OCI-LY7 (cell line): ENCODE measurements at regions not wholly inside any gene's neighbourhood (a gene's known extent, or its start where the extent isn't known, plus 50 kb on each side); places are given as distances from the start of the nearest gene placed in this dataset.

ENCODE experiments used
- BruUV-seq: library from RNA; stranded (reverse); fragments of 400-500 nt; replicated peaks from 2 replicates; lab custom pipeline; 2021; lab: Mats Ljungman, UMichigan
- CTCF ChIA-PET: fragments of 300-600 bp; sonication (Branson Sonifier 250); formaldehyde crosslinking; loops from one replicate; lab custom pipeline; 2022; ENCODE audit warnings: antibody characterized with exemption; ENCODE audit not compliant: unreplicated experiment; lab: Charles Lee
- POLR2A ChIA-PET: fragments of 300-600 bp; sonication (Branson Sonifier 250); formaldehyde crosslinking; loops from one replicate; lab custom pipeline; 2022; ENCODE audit warnings: antibody characterized with exemption; lab: Charles Lee
- DNase-seq: peaks from one replicate; pipeline ENCODE4 v3.0.0-alpha.2; 2015; ENCODE audit warnings: low spot score
- H2AFZ ChIP-seq: fragments of 200-600 bp; sonication (generic), shearing (Covaris generic); 2 replicates; pipeline ENCODE4 v1.6.1; 2014; ENCODE audit warnings: mild to moderate bottlenecking, antibody characterized with exemption, low read length, moderate library complexity
- H3K27ac ChIP-seq: fragments of 200-600 bp; sonication (generic); 2 replicates; pipeline ENCODE4 v1.5.1; 2014; ENCODE audit warnings: mixed run types, low read depth, mild to moderate bottlenecking, moderate library complexity, low read length, inconsistent platforms; ENCODE audit not compliant: poor library complexity, severe bottlenecking
- H3K36me3 ChIP-seq: fragments of 200-600 bp; sonication (generic); 2 replicates; pipeline ENCODE4 v1.6.1; 2014; ENCODE audit warnings: mild to moderate bottlenecking, antibody characterized with exemption, low read length, moderate library complexity, mixed read lengths; ENCODE audit not compliant: insufficient read depth
- H3K4me1 ChIP-seq: fragments of 200-600 bp; sonication (generic); 2 replicates; pipeline ENCODE4 v1.5.1; 2014; ENCODE audit warnings: mild to moderate bottlenecking, low read length; ENCODE audit not compliant: insufficient read depth, poor library complexity, severe bottlenecking
- H3K4me2 ChIP-seq: fragments of 200-600 bp; sonication (generic); 2 replicates; pipeline ENCODE4 v1.6.1; 2014; ENCODE audit warnings: mild to moderate bottlenecking, low read length
- H3K4me3 ChIP-seq: fragments of 200-600 bp; sonication (generic); 2 replicates; pipeline ENCODE4 v1.5.1; 2014; ENCODE audit warnings: mild to moderate bottlenecking, low read depth, low read length; ENCODE audit not compliant: poor library complexity, severe bottlenecking
- H3K79me2 ChIP-seq: fragments of 200-600 bp; sonication (generic); 2 replicates; pipeline ENCODE4 v1.6.1; 2016; ENCODE audit warnings: low read depth, mild to moderate bottlenecking, low read length, moderate library complexity, mixed read lengths; ENCODE audit not compliant: insufficient read depth
- H3K9me2 ChIP-seq: fragments of 200-600 bp; sonication (generic); 2 replicates; pipeline ENCODE4 v1.6.1; 2016; ENCODE audit warnings: mild to moderate bottlenecking, low read length, mixed read lengths; ENCODE audit not compliant: insufficient read depth
- H3K9me3 ChIP-seq: fragments of 200-600 bp; sonication (generic); 2 replicates; pipeline ENCODE4 v1.6.1; 2014; ENCODE audit warnings: mild to moderate bottlenecking, mixed run types, low read length, mixed read lengths
- H4K20me1 ChIP-seq: fragments of 200-600 bp; sonication (generic); 2 replicates; pipeline ENCODE4 v1.6.1; 2014; ENCODE audit warnings: mild to moderate bottlenecking, antibody characterized with exemption, low read length, moderate library complexity, mixed read lengths; ENCODE audit not compliant: insufficient read depth
- CTCF ChIP-seq: fragments of 200-600 bp; sonication (generic); conservative IDR thresholded peaks from 2 replicates; pipeline ENCODE4 v1.5.1; 2014; ENCODE audit warnings: mild to moderate bottlenecking, antibody characterized with exemption, low read length, moderate library complexity, mixed read lengths
- EZH2phosphoT487 ChIP-seq: fragments of 200-600 bp; sonication (generic); IDR thresholded peaks from 2 replicates; pipeline ENCODE4 v1.6.1; 2018; ENCODE audit warnings: low read depth, borderline replicate concordance, mild to moderate bottlenecking, mixed run types, antibody characterized with exemption, low read length, moderate library complexity, mixed read lengths
- intact Hi-C: fragments of 100-400 bp; cut with micrococcal nuclease; formaldehyde crosslinking; loops from one replicate; pipeline ENCODE4 v1.10.0; 2022; ENCODE audit not compliant: unreplicated experiment

GRCh38 chr2:22126978-22127377 is 1003.2 kb downstream of the TDRD15 start:
- no peaks in the 10 kb centered on the region for H3K9me2 ChIP-seq
- no TSS peak for BruUV-seq
- no peak overlapping the region for H2AFZ ChIP-seq
- intact Hi-C loops: no loop called here
- ChIA-PET CTCF (no interaction called here), POLR2A (no interaction called here)
- DNase-seq: no peak
- no peaks in the 10 kb centered on the region for H4K20me1 ChIP-seq
- no peaks in the 10 kb centered on the region for H3K9me3 ChIP-seq
- no peak overlapping the region for H3K4me3 ChIP-seq
- H3K36me3 ChIP-seq: no peaks in the 10 kb centered on the region
- H3K79me2 ChIP-seq: no peaks in the 10 kb centered on the region
- H3K4me2 ChIP-seq: no peak overlapping the region
- no peak overlapping the region for H3K27ac ChIP-seq
- no peaks in the 10 kb centered on the region for H3K4me1 ChIP-seq
- no peak for TF ChIP-seq EZH2phosphoT487
- TF ChIP-seq CTCF: no peak

- Histone ChIP-seq H3K36me3 (no peaks in the 10 kb centered on the region), H3K27ac (no peak overlapping the region), H3K79me2 (no peaks in the 10 kb centered on the region), H3K9me2 (no peaks in the 10 kb centered on the region), H3K4me1 (no peaks in the 10 kb centered on the region), H3K4me3 (no peak overlapping the region), H3K9me3 (no peaks in the 10 kb centered on the region), H3K4me2 (no peak overlapping the region), H2AFZ (no peak overlapping the region), H4K20me1 (no peaks in the 10 kb centered on the region)
- no TSS peak for BruUV-seq
- POLR2A ChIA-PET: no interaction called here
- no peak for DNase-seq
- CTCF ChIA-PET: no interaction called here
- TF ChIP-seq CTCF (no peak), EZH2phosphoT487 (no peak)
- intact Hi-C loops: no loop called here
These were observed 1010.7 kb downstream of the TDRD15 start for GRCh38 chr2:22134421-22134820.

- ChIA-PET CTCF (no interaction called here), POLR2A (no interaction called here)
- BruUV-seq: no TSS peak
- no peak for DNase-seq
- Histone ChIP-seq H3K4me2 (no peak overlapping the region), H3K79me2 (no peaks in the 10 kb centered on the region), H3K36me3 (no peaks in the 10 kb centered on the region), H3K4me1 (no peaks in the 10 kb centered on the region), H3K9me3 (no peaks in the 10 kb centered on the region), H4K20me1 (no peaks in the 10 kb centered on the region), H3K4me3 (no peak overlapping the region), H3K27ac (no peak overlapping the region), H2AFZ (no peak overlapping the region), H3K9me2 (no peaks in the 10 kb centered on the region)
- no peak for TF ChIP-seq EZH2phosphoT487
- no peak for TF ChIP-seq CTCF
- intact Hi-C loops: no loop called here
These were observed 1012.7 kb downstream of the TDRD15 start for GRCh38 chr2:22136446-22136845.
